HG02623 (cell line): ENCODE measurements at regions not wholly inside any gene's neighbourhood (a gene's known extent, or its start where the extent isn't known, plus 50 kb on each side); places are given as distances from the start of the nearest gene placed in this dataset.
"Not testable (repeated sequence)": the region's sequence is repeated elsewhere in the genome, so short reads cannot be mapped to it uniquely, and the experiment has no call there.

Experiments
- ATAC-seq: cut with Tn5 transposase; IDR thresholded peaks from one replicate; pipeline ENCODE4 v1.9.1; 2021; ENCODE audit warnings: moderate library complexity; ENCODE audit not compliant: unreplicated experiment

- ATAC-seq, result no peak
Measured at GRCh38 chr1:232422098-232422497, 207.8 kb downstream of the SIPA1L2 start.

GRCh38 chr1:232421143-232421796 is 208.7 kb downstream of the SIPA1L2 start:
- ATAC-seq, result no peak

- ATAC-seq, result no peak
Measured at GRCh38 chr1:232417636-232418248, 212.2 kb downstream of the SIPA1L2 start.

GRCh38 chr1:232416026-232416568 is 213.8 kb downstream of the SIPA1L2 start:
- ATAC-seq, result no peak

GRCh38 chr1:232415481-232415880 is 214.5 kb downstream of the SIPA1L2 start:
- not testable (repeated sequence) for ATAC-seq

GRCh38 chr1:232414100-232414499 is 215.8 kb downstream of the SIPA1L2 start:
- no peak for ATAC-seq

GRCh38 chr1:232413674-232414073 is 216.3 kb downstream of the SIPA1L2 start:
- ATAC-seq, result no peak

- no peak for ATAC-seq
Measured at GRCh38 chr1:232409584-232409983, 220.3 kb downstream of the SIPA1L2 start.

- ATAC-seq, result no peak
Measured at GRCh38 chr1:232407120-232407519, 222.8 kb downstream of the SIPA1L2 start.

GRCh38 chr1:232405781-232406180 is 224.2 kb downstream of the SIPA1L2 start:
- no peak for ATAC-seq

- ATAC-seq, result no peak
Measured at GRCh38 chr1:232404981-232405731, 224.8 kb downstream of the SIPA1L2 start.

- ATAC-seq, result no peak
Measured at GRCh38 chr1:232404227-232404626, 225.7 kb downstream of the SIPA1L2 start.

- ATAC-seq, result no peak
Measured at GRCh38 chr1:232403017-232403714, 226.8 kb downstream of the SIPA1L2 start.

GRCh38 chr1:232398823-232399222 is 231.1 kb downstream of the SIPA1L2 start:
- no peak for ATAC-seq

- no peak for ATAC-seq
Measured at GRCh38 chr1:232393444-232394146, 236.3 kb downstream of the SIPA1L2 start.

GRCh38 chr1:232393010-232393409 is 236.9 kb downstream of the SIPA1L2 start:
- no peak for ATAC-seq

- ATAC-seq, result no peak
Measured at GRCh38 chr1:232390590-232390989, 239.3 kb downstream of the SIPA1L2 start.

GRCh38 chr1:232389744-232390143 is 240.2 kb downstream of the SIPA1L2 start:
- ATAC-seq, result no peak

GRCh38 chr1:232388363-232388762 is 241.6 kb downstream of the SIPA1L2 start:
- ATAC-seq, result no peak

- no peak for ATAC-seq
Measured at GRCh38 chr1:232386721-232387510, 243.0 kb downstream of the SIPA1L2 start.
